ENCODE measurements at regions not wholly inside any gene's neighbourhood (a gene's known extent, or its start where the extent isn't known, plus 50 kb on each side); places are given as distances from the start of the nearest gene placed in this dataset.

GRCh38 chr18:41706301-41706700 is 248.7 kb upstream of the PIK3C3 start:
- Histone ChIP-seq H3K9ac (ENCODE audit: low read length) (no peak overlapping the region), H3K36me3 (ENCODE audit: insufficient read depth, low read length) (no peaks in the 10 kb centered on the region), H3K9me2 (ENCODE audit: low read depth, low read length) (no peaks in the 10 kb centered on the region), H3K9me3 (ENCODE audit: low read length) (no peaks in the 10 kb centered on the region), H3F3A (ENCODE audit: insufficient read depth, low read length) (no peaks in the 10 kb centered on the region), H3K4me2 (ENCODE audit: low read length) (no peak overlapping the region), H2AFZ (ENCODE audit: low read length) (no peak overlapping the region), H3K27ac (ENCODE audit: low read depth, low read length, poor library complexity, severe bottlenecking) (no peak overlapping the region), H4K20me1 (ENCODE audit: insufficient read depth, low read length) (no peaks in the 10 kb centered on the region), H3K27me3 (ENCODE audit: insufficient read depth, low read length) (no peaks in the 10 kb centered on the region), H3K4me1 (ENCODE audit: insufficient read depth, low read length, severe bottlenecking) (no peaks in the 10 kb centered on the region), H3K4me3 (ENCODE audit: low read depth, low read length, poor library complexity, severe bottlenecking) (no peak overlapping the region), H3K79me2 (ENCODE audit: insufficient read depth, low read length) (no peaks in the 10 kb centered on the region)
- no peak for TF ChIP-seq CTCF (IDR thresholded peaks at IDR 0.05; ENCODE audit: low read length)
- TF ChIP-seq EZH2 (IDR thresholded peaks at IDR 0.05; ENCODE audit: borderline replicate concordance, low read length), result no peak

- no peak for TF ChIP-seq EZH2 (IDR thresholded peaks at IDR 0.05; ENCODE audit: borderline replicate concordance, low read length)
- TF ChIP-seq CTCF (IDR thresholded peaks at IDR 0.05; ENCODE audit: low read length), result no peak
- no peaks in the 10 kb centered on the region for H3K79me2 ChIP-seq (ENCODE audit: insufficient read depth, low read length)
- H3K27me3 ChIP-seq (ENCODE audit: insufficient read depth, low read length), result no peaks in the 10 kb centered on the region
- H3K4me1 ChIP-seq (ENCODE audit: insufficient read depth, low read length, severe bottlenecking), result no peaks in the 10 kb centered on the region
- no peaks in the 10 kb centered on the region for H3K9me2 ChIP-seq (ENCODE audit: low read depth, low read length)
- no peak overlapping the region for H3K27ac ChIP-seq (ENCODE audit: low read depth, low read length, poor library complexity, severe bottlenecking)
- no peaks in the 10 kb centered on the region for H4K20me1 ChIP-seq (ENCODE audit: insufficient read depth, low read length)
- no peak overlapping the region for H3K9ac ChIP-seq (ENCODE audit: low read length)
- H3K36me3 ChIP-seq (ENCODE audit: insufficient read depth, low read length), result no peaks in the 10 kb centered on the region
- no peak overlapping the region for H3K4me2 ChIP-seq (ENCODE audit: low read length)
- H3F3A ChIP-seq (ENCODE audit: insufficient read depth, low read length), result no peaks in the 10 kb centered on the region
- no peak overlapping the region for H3K4me3 ChIP-seq (ENCODE audit: low read depth, low read length, poor library complexity, severe bottlenecking)
- no peak overlapping the region for H2AFZ ChIP-seq (ENCODE audit: low read length)
- no peaks in the 10 kb centered on the region for H3K9me3 ChIP-seq (ENCODE audit: low read length)
Observed at GRCh38 chr18:41703744-41704530, 251.1 kb upstream of the PIK3C3 start.

- no peaks in the 10 kb centered on the region for H3K79me2 ChIP-seq (ENCODE audit: insufficient read depth, low read length)
- H2AFZ ChIP-seq (ENCODE audit: low read length), result no peak overlapping the region
- H3K27ac ChIP-seq (ENCODE audit: low read depth, low read length, poor library complexity, severe bottlenecking), result no peak overlapping the region
- H3K9me2 ChIP-seq (ENCODE audit: low read depth, low read length), result no peaks in the 10 kb centered on the region
- H3K9me3 ChIP-seq (ENCODE audit: low read length), result no peaks in the 10 kb centered on the region
- H3K36me3 ChIP-seq (ENCODE audit: insufficient read depth, low read length), result no peaks in the 10 kb centered on the region
- no peaks in the 10 kb centered on the region for H3K4me1 ChIP-seq (ENCODE audit: insufficient read depth, low read length, severe bottlenecking)
- no peaks in the 10 kb centered on the region for H3F3A ChIP-seq (ENCODE audit: insufficient read depth, low read length)
- H4K20me1 ChIP-seq (ENCODE audit: insufficient read depth, low read length), result no peaks in the 10 kb centered on the region
- TF ChIP-seq EZH2 (IDR thresholded peaks at IDR 0.05; ENCODE audit: borderline replicate concordance, low read length), result no peak
- TF ChIP-seq CTCF (IDR thresholded peaks at IDR 0.05; ENCODE audit: low read length), result no peak
- no peak overlapping the region for H3K4me2 ChIP-seq (ENCODE audit: low read length)
- H3K27me3 ChIP-seq (ENCODE audit: insufficient read depth, low read length), result no peaks in the 10 kb centered on the region
- no peak overlapping the region for H3K4me3 ChIP-seq (ENCODE audit: low read depth, low read length, poor library complexity, severe bottlenecking)
- H3K9ac ChIP-seq (ENCODE audit: low read length), result no peak overlapping the region
Observed at GRCh38 chr18:41700416-41700815, 254.6 kb upstream of the PIK3C3 start.
